ENCODE measurements at regions not wholly inside any gene's neighbourhood (a gene's known extent, or its start where the extent isn't known, plus 50 kb on each side); places are given as distances from the start of the nearest gene placed in this dataset.
"Not testable (repeated sequence)": the region's sequence is repeated elsewhere in the genome, so short reads cannot be mapped to it uniquely, and the experiment has no call there.

- TF ChIP-seq CTCF, POLR2A (IDR thresholded peaks at IDR 0.05): not testable (repeated sequence)
Measured at GRCh38 chr20:64332627-64333026, 77.1 kb downstream of the PCMTD2 start.
